ENCODE measurements at regions not wholly inside any gene's neighbourhood (a gene's known extent, or its start where the extent isn't known, plus 50 kb on each side); places are given as distances from the start of the nearest gene placed in this dataset.

DNA sequence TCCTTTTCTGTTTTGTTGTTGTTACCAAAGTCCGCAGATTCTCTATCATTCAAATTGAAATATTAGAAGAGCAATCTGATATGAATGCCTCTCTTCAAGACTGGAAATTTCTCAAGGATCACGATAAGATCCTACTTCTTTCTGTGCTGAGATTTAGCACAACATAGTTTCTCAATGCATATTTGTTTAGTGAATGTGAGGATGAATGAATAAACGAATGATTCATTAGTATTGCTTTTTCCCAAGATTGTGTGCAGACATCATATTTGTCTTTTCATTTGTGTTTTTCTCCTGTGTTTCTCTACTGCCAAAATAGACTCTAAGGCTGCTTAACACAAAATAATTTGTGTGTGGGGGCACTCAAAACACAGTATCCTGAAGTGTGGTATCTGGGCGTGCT, 862.7 kb upstream of the MAP3K7 start:
- TF ChIP-seq CTCF (conservative IDR thresholded peaks at IDR 0.05) (no peak), EZH2 (IDR thresholded peaks at IDR 0.05; ENCODE audit: low read depth) (no peak)
